ENCODE measurements at regions not wholly inside any gene's neighbourhood (a gene's known extent, or its start where the extent isn't known, plus 50 kb on each side); places are given as distances from the start of the nearest gene placed in this dataset.

GRCh38 chr7:46534664-46535588 lies 613.9 kb upstream of the IGFBP3 start:
- TF ChIP-seq CTCF (IDR thresholded peaks at IDR 0.05; ENCODE audit: insufficient read depth, low read depth, low read length) (no peak), EZH2 (IDR thresholded peaks at IDR 0.05; ENCODE audit: insufficient read depth, low read length) (no peak)
